NCI-H1417 (cell line): ENCODE measurements at regions not wholly inside any gene's neighbourhood (a gene's known extent, or its start where the extent isn't known, plus 50 kb on each side); places are given as distances from the start of the nearest gene placed in this dataset.

ENCODE experiments used
- DNase-seq, 3 experiments: peaks; one replicate each; lab custom pipeline; 2025; lab: John Stamatoyannopoulos, UW

DNA sequence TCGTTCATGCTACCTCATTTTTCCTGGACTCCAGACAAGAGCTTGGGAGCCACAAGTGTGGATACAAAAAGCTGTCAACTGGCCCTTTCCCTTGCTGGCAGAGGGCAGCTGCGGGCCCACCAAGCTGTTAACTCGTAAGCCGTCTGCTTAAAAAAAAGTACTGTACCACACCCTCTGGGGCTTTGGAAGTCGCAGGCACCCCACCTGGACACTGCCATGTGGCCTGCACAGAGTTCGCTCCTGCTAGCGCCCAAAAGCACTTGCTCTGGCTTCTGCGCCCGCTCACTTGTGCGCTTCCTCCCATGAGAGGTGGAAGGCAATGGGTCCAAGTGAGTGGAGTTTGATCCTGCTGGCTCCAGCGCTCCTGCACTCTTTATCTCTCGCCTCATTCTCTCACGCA lies 476.4 kb upstream of the FSTL5 start:
- no peak for DNase-seq

DNA sequence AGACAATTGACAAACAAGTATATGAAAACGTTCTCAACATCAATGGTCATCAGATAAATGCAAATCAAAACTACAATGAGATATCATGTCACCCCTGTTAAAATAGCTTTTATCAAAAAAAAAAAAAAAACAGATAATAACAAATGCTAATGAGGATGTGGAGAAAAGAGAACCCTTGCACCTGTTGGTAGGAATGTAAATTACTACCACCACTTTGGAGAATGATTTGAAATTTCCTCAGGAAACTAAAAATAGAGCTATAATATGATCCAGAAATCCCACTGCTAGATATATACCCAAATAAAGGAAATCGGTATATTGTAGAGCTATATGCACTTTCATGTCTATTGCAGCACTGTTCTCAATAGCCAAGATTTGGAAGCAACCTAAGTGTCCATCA lies 470.6 kb upstream of the FSTL5 start:
- no peak for DNase-seq

- no peak for DNase-seq
These were observed 458.9 kb upstream of the FSTL5 start for GRCh38 chr4:162622664-162623063.

GRCh38 chr4:162610116-162610515 lies 446.3 kb upstream of the FSTL5 start:
- DNase-seq, result no peak

GRCh38 chr4:162586266-162586665 lies 422.5 kb upstream of the FSTL5 start:
- no peak for DNase-seq

DNA sequence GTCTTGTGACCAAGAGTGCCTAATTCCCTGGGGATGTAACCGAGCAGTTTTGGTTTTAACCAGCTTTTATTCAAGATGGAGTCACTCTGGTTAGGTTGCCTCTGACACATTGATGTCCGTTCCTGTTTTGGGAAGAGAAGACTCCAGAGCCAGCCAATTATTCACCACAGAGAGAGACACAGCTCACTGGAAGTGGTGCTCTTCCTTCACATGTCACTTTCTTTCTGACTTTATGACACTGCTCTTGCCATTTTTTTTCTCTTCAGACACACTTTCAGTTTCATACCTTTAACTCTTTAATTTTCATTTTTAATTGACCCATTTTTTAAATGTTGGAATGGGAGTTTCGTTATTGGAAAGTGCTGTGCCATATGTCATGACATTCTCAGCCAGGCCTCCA lies 418.4 kb upstream of the FSTL5 start:
- no peak for DNase-seq

DNA sequence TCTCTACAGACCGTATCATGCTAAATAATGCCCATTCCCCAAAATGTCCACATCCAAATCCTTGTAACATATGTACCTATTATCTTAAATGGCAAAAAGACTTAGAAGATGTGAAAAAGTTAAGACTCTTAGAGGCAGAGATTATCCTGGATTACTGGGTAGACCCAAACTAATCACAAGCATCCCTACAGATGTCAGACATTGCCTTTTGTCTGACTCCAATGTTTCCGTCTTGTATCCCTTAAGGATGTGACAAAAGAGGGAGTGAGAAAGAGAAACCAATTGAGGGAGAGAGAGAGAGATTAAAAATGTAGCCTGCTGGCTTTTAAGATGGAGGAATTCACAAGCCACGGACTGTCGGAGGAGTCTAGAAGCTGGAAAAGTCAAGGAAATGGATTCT lies 401.9 kb upstream of the FSTL5 start:
- no peak for DNase-seq

GRCh38 chr4:162560073-162560472 lies 396.3 kb upstream of the FSTL5 start:
- DNase-seq, result no peak

DNA sequence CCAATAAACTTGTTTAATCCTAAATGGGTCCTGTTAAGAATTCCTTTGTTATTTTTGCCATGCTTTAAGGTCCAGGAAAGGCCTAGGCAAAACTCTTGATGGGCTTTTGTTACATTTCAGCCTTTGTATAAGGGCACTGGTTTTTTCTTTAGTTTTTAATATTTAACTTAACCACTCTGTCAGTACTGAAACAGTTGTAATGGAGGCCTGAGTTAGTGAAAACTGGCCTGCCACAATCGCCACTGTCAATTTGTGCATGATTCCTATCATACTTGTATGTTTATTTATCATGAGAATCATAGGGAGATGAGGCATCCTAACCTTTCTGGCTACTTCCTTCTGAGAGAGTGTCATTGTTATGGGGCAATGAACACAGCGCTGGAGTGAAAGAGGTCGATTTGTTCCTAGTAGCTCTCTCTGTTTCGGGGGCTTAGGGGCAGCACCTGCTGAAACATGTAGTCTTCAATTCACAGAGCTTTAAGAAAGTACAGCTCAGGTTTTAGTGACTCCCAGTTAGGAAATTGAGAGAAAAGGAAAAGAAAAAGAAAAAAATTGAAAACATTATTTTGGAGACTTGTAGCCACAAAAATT lies 393.8 kb upstream of the FSTL5 start:
- DNase-seq, result no peak

GRCh38 chr4:162535121-162535520 lies 371.3 kb upstream of the FSTL5 start:
- no peak for DNase-seq

DNA sequence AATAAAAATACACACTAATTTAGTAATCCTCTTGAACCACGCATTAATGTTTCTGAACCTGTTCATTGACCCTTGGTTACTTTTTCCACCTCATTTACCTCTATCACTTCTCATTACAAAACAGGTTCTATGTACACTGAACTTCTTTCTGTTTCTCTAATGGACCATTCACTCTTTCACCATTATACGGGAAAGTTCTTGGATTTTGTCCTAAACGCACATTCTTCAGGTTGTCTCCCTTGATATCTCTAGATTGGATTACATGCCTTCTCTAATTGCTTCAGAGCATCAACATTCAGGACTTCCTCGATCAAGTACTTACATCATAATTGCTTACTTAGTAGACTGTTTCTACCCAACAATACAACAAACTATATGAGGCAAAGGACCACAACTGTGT lies 359.4 kb upstream of the FSTL5 start:
- peak in 1 of 3 experiments; percentile 51 for DNase-seq

GRCh38 chr4:162522724-162523123 lies 358.9 kb upstream of the FSTL5 start:
- peak in 1 of 3 experiments; percentile 36 for DNase-seq

DNA sequence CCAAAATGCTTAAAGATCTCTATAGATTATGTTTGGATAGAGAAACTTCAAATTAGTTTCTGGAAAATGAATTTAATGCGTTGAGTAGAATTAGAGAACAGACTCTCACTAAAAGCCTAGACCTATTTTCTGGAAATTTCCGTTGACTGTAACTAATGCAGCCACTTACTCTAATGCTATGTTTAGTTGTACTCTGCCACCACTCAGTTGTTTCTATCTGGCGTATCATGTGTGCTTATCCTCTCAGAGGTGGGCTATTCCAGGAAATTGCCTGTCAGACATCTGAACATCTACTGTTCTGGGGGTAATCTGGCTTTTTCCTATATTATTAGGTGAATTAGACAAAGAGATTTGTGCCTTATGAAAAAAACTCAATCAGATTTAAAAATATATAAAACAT lies 347.1 kb upstream of the FSTL5 start:
- no peak for DNase-seq

GRCh38 chr4:162510115-162510514 lies 346.3 kb upstream of the FSTL5 start:
- DNase-seq, result no peak

- DNase-seq, result no peak
These were observed 345.5 kb upstream of the FSTL5 start for GRCh38 chr4:162509333-162509732.

DNA sequence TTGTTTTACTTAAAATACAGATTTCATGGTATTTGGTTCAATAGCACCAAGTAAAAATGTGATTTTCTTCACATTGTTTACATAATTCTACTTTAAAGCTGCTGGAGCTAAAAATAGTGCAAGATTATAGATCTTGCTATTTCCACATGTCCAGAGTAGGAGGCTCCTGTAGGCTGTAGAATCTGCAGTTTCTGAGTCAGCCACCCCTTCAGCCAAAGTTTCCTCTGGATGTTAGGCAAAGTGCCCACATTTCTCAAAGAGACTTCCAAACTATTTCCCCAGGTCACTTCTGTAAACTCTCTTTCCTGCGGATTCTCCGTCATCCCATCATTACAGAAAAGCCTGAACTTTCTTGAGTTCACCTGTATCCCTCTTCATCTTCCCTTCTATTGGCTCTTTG lies 342.5 kb upstream of the FSTL5 start:
- DNase-seq, result no peak

DNA sequence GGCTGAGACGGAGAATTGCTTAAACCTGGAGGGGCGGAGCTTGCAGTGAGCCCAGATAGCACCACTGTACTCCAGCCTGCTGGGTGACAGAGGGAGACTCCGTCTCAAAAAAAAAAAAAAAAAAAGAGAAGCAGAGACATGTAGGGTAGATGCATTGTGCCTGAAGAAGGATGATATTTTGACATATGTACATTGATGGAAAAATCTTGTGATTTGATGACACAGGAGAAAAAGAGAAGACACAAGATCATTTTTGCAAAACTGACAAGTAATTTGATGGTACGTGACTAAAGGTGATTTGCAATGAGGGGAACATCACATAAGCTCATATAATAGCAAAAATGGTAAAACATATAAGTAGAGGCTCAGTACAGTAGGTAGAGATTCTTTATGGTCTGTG lies 340.1 kb upstream of the FSTL5 start:
- no peak for DNase-seq

DNA sequence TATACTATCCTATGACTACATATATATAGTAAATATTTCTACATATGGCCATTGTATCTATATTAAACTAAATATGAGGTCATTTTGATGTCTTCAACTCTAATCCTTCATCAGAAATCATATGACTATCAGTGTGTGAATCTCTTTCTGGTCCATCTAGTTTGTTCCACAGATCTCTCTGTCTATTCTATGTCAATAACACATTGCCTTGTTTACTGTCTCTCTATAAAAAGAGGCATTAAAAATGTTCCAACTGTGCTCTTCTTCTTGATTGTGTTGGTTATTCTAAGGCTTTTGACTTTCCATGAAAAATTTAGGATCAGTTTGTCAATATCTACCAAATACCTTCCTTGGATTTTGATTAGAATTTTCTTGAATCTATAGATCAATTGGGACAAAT lies 338.3 kb upstream of the FSTL5 start:
- no peak for DNase-seq

GRCh38 chr4:162499478-162499877 lies 335.7 kb upstream of the FSTL5 start:
- DNase-seq, result peak in 1 of 3 experiments; percentile 23

GRCh38 chr4:162498168-162498567 lies 334.4 kb upstream of the FSTL5 start:
- DNase-seq, result no peak

- DNase-seq, result peak in 1 of 3 experiments; percentile 63
These were observed 333.9 kb upstream of the FSTL5 start for GRCh38 chr4:162497564-162498167.

- DNase-seq, result no peak
These were observed 331.1 kb upstream of the FSTL5 start for GRCh38 chr4:162494935-162495334.

DNA sequence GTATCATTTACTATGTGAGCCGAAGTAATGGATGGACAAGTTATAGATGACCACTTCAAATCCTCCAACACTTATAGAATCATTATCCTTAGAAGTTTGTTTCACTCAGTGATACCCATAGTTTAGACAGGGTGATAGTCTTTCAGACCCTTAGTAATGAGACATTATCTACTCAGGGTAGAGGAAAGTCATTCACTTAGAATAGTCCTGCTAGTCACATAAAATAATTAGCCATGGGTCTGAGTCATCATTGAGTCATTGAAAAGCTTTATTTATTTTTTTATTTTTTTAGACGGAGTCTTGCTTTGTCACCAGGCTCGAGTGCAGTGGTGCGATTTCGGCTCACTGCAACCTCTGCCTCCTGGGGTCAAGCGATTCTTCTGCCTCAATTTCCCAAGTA lies 321.7 kb upstream of the FSTL5 start:
- no peak for DNase-seq

DNA sequence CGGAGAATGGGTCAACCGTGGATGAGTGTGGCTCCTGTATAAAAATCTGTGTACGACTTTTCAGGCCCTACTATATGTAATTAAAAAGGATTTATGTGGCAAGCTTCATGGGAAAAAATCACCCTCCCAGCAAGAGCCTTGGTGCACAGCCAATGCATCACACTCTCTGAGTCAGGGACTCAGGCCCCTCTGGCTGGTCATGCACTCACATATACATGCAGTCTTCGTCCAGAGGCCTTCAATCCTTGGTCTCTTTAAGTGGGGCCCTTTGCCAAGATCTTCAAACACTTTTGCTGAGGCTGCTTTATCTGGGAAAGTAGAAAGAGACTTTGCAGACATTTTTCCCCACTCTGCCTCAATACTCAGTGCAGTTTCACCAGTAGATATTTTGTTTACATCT lies 311.4 kb upstream of the FSTL5 start:
- DNase-seq, result no peak
